SU-DHL-6 (cell line): ENCODE measurements at regions not wholly inside any gene's neighbourhood (a gene's known extent, or its start where the extent isn't known, plus 50 kb on each side); places are given as distances from the start of the nearest gene placed in this dataset.
"Not testable (repeated sequence)": the region's sequence is repeated elsewhere in the genome, so short reads cannot be mapped to it uniquely, and the experiment has no call there.

Experiments used
- CTCF ChIP-seq: fragments of 200-600 bp; sonication (generic); IDR thresholded peaks from one replicate; pipeline ENCODE4 v1.5.1; 2017; ENCODE audit warnings: antibody characterized with exemption, mild to moderate bottlenecking, low read length, moderate library complexity; ENCODE audit not compliant: insufficient read depth, poor library complexity, severe bottlenecking
- EZH2phosphoT487 ChIP-seq: fragments of 200-600 bp; sonication (generic), shearing (Covaris generic); conservative IDR thresholded peaks from 2 replicates; pipeline ENCODE4 v1.6.1; 2018; ENCODE audit warnings: mild to moderate bottlenecking, antibody characterized with exemption, low read length, moderate library complexity, mixed read lengths

GRCh38 chr1:812535-813127 lies 111.1 kb upstream of the SAMD11 start:
- TF ChIP-seq CTCF, EZH2phosphoT487: not testable (repeated sequence)
